GM12892 (cell line): ENCODE measurements at regions not wholly inside any gene's neighbourhood (a gene's known extent, or its start where the extent isn't known, plus 50 kb on each side); places are given as distances from the start of the nearest gene placed in this dataset.
"Not testable (repeated sequence)": the region's sequence is repeated elsewhere in the genome, so short reads cannot be mapped to it uniquely, and the experiment has no call there.

Source experiments
- POLR2A ChIP-seq: IDR thresholded peaks from 2 replicates; pipeline ENCODE4 v1.6.1; 2011; ENCODE audit warnings: low read depth, low read length, control low read depth
- TAF1 ChIP-seq: IDR thresholded peaks from 2 replicates; pipeline ENCODE4 v1.6.1; 2011; ENCODE audit warnings: low read depth, mild to moderate bottlenecking, control low read depth, low read length, borderline replicate concordance

DNA sequence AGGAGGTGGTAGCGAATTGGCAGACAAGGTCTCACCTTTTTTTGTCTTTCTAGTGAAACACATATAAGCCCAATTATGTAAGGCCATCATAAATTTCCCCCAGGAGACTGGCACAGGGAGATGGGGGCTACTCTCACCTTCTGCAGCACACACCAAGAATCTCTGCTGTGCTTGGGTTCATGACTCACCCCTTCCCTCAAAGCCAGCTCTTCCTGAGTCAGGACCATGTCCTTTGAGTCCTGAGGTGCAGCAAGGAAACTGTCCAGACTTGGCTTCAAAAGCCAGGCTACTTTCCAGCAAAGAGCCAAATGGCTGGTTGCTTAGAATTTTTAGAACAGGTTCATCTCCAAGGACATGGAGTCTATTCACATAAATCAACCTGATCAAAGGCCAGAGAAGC, 368.7 kb downstream of the BCL2L11 start:
- TF ChIP-seq POLR2A, TAF1: not testable (repeated sequence)
